ENCODE measurements at regions not wholly inside any gene's neighbourhood (a gene's known extent, or its start where the extent isn't known, plus 50 kb on each side); places are given as distances from the start of the nearest gene placed in this dataset.

DNA sequence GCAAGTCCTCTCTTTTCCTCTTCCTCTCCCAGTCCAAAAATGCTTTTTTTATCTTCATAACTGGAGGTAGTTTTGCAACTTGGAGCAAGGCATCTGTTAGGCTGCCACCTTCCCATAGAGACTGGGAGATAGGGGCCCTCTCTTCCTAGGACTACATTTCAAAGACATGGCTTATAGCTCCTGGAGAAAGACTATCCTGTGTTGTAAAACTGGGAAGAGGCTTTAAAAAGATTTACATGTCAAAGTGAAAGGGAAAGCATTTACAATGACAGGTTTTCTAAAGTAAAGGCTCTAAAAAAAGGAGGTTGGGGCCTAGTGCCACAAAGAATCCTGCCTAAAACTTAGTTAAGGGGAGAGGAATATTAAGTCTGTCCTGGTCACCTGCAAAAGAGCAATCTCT is 82.2 kb upstream of the SEMA3E start:
- Histone ChIP-seq H2BK12ac (ENCODE audit: low read depth, low read length) (no peak overlapping the region), H3K27me3 (replicated peaks in 1 of 4; ENCODE audit: control insufficient read depth in 3 of 4, extremely low read depth in 1 of 4, insufficient read depth in 3 of 4, low read length in 3 of 4) (peaks cover 0 to 7% (median 2%) of the 10 kb centered on the region in 4 experiments; a peak in 3 of 7 replicates), H3K4me2 (ENCODE audit: insufficient read depth in 1 of 2, low read depth in 2 of 2, low read length in 2 of 2) (no peak overlapping the region), H2BK15ac (ENCODE audit: low read length) (no peak overlapping the region), H3K18ac (ENCODE audit: extremely low read depth, low read length) (no peak overlapping the region), H2BK120ac (replicated peaks; ENCODE audit: low read depth, low read length) (no peak overlapping the region), H3K79me2 (ENCODE audit: control insufficient read depth in 1 of 2, insufficient read depth in 2 of 2, low read length in 2 of 2) (no peaks in the 10 kb centered on the region), H3K9me3 (ENCODE audit: insufficient read depth in 2 of 2, low read depth in 1 of 2, low read length in 1 of 2) (no peaks in the 10 kb centered on the region), H3K56ac (replicated peaks; ENCODE audit: insufficient read length, low read depth, low read length) (no peak overlapping the region), H3K4me3 (ENCODE audit: extremely low read depth in 1 of 4, insufficient read depth in 2 of 4, low read depth in 3 of 4, low read length in 4 of 4) (no peak overlapping the region), H4K20me1 (replicated peaks in 1 of 2; ENCODE audit: control insufficient read depth in 1 of 2, insufficient read depth in 2 of 2, low read length in 2 of 2) (no peaks in the 10 kb centered on the region), H2BK5ac (ENCODE audit: low read depth, low read length) (no peak overlapping the region), H2AK5ac (ENCODE audit: low read depth, low read length) (no peak overlapping the region), H3K23ac (ENCODE audit: insufficient read length) (no peak overlapping the region), H3K4ac (replicated peaks; ENCODE audit: insufficient read length, low read depth, low read length) (no peak overlapping the region), H4K91ac (replicated peaks; ENCODE audit: insufficient read length, low read length) (no peak overlapping the region), H3K9ac (replicated peaks in 1 of 4; ENCODE audit: extremely low read depth in 1 of 4, low read depth in 3 of 4, low read length in 3 of 4) (no peak overlapping the region), H3K4me1 (replicated peaks in 1 of 4; ENCODE audit: control insufficient read depth in 3 of 4, insufficient read depth in 4 of 4, low read length in 3 of 4) (no peaks in the 10 kb centered on the region), H2BK20ac (ENCODE audit: low read length) (no peak overlapping the region), H3K14ac (ENCODE audit: insufficient read length) (no peak overlapping the region), H3K79me1 (ENCODE audit: low read depth, low read length) (no peaks in the 10 kb centered on the region), H4K8ac (ENCODE audit: extremely low read depth, insufficient read depth, low read length) (no peak overlapping the region), H3K36me3 (ENCODE audit: control insufficient read depth in 2 of 4, insufficient read depth in 4 of 4, low read length in 3 of 4) (no peaks in the 10 kb centered on the region), H3K23me2 (ENCODE audit: low read depth, low read length) (no peaks in the 10 kb centered on the region), H3K27ac (ENCODE audit: low read depth, low read length) (no peak overlapping the region), H2AFZ (ENCODE audit: low read length) (no peak overlapping the region), H4K5ac (ENCODE audit: insufficient read length, low read depth, low read length) (no peak overlapping the region)
- POLR2A ChIA-PET (ENCODE audit: partially characterized antibody) = no interaction called here
- FAIRE-seq = peak; percentile 50
- CTCF ChIA-PET (ENCODE audit: partially characterized antibody) = interaction anchor here (0.6 kb wide), 1 partner anchor 806 kb away, joined by 3 read pairs; no protein-coding TSS in a partner anchor
- DNase-seq (ENCODE audit: low read depth in 1 of 2, low spot score in 2 of 2) = no peak
- TF ChIP-seq BCL11A (IDR thresholded peaks at IDR 0.05; ENCODE audit: low read depth in 2 of 2, low read length in 2 of 2) (no peak), NANOG (IDR thresholded peaks at IDR 0.05; ENCODE audit: insufficient read depth, low read depth, low read length, poor library complexity, severe bottlenecking) (no peak), HDAC2 (IDR thresholded peaks at IDR 0.05; ENCODE audit: borderline replicate concordance in 1 of 2, low read depth in 2 of 2, low read length in 2 of 2) (no peak), SP1 (IDR thresholded peaks at IDR 0.05; ENCODE audit: low read depth, low read length) (no peak), KDM4A (IDR thresholded peaks at IDR 0.05; ENCODE audit: low read depth, low read length, severe bottlenecking) (no peak), NRF1 (IDR thresholded peaks at IDR 0.05; ENCODE audit: low read depth, low read length) (no peak), RAD21 (IDR thresholded peaks at IDR 0.05 in 1 of 2, conservative IDR thresholded peaks at IDR 0.05 in 1 of 2; ENCODE audit: low read depth in 2 of 2, low read length in 2 of 2) (no peak), SP2 (IDR thresholded peaks at IDR 0.05; ENCODE audit: low read length) (no peak), RBBP5 (IDR thresholded peaks at IDR 0.05; ENCODE audit: borderline replicate concordance, low read depth, low read length) (no peak), ZNF274 (IDR thresholded peaks at IDR 0.05; ENCODE audit: borderline replicate concordance, extremely low read depth, low read length) (no peak), CBX5 (IDR thresholded peaks at IDR 0.05; ENCODE audit: low read depth, low read length) (no peak), TEAD4 (IDR thresholded peaks at IDR 0.05; ENCODE audit: low read depth, low read length) (no peak)
- TF ChIP-seq, protein P1, sequence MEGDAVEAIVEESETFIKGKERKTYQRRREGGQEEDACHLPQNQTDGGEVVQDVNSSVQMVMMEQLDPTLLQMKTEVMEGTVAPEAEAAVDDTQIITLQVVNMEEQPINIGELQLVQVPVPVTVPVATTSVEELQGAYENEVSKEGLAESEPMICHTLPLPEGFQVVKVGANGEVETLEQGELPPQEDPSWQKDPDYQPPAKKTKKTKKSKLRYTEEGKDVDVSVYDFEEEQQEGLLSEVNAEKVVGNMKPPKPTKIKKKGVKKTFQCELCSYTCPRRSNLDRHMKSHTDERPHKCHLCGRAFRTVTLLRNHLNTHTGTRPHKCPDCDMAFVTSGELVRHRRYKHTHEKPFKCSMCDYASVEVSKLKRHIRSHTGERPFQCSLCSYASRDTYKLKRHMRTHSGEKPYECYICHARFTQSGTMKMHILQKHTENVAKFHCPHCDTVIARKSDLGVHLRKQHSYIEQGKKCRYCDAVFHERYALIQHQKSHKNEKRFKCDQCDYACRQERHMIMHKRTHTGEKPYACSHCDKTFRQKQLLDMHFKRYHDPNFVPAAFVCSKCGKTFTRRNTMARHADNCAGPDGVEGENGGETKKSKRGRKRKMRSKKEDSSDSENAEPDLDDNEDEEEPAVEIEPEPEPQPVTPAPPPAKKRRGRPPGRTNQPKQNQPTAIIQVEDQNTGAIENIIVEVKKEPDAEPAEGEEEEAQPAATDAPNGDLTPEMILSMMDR (IDR thresholded peaks at IDR 0.05; ENCODE audit: control extremely low read depth in 1 of 3, insufficient read depth in 1 of 3, low read depth in 1 of 3, low read length in 3 of 3) = no peak

Measured in H1 (cell line).